Upper lobe of left lung (tissue), 4 donors: ENCODE measurements at regions not wholly inside any gene's neighbourhood (a gene's known extent, or its start where the extent isn't known, plus 50 kb on each side); places are given as distances from the start of the nearest gene placed in this dataset.

Source experiments
- POLR2A ChIP-seq, 4 donors: fragments of 450-650 bp; IDR thresholded peaks; one replicate each; pipeline ENCODE4 v1.5.1; 2016 to 2017; ENCODE audit warnings: antibody characterized with exemption in 4 of 4, mild to moderate bottlenecking in 2 of 4
- TF ChIP-seq, protein P1 (sequence below), 6 experiments: fragments of 450-650 bp in 4 of 6; fragments of 200-600 bp in 2 of 6; sonication (generic) in 2 of 6; IDR thresholded peaks; one replicate each; pipeline ENCODE4 v1.5.1; 2016 to 2019; ENCODE audit warnings: antibody characterized with exemption in 6 of 6

DNA sequence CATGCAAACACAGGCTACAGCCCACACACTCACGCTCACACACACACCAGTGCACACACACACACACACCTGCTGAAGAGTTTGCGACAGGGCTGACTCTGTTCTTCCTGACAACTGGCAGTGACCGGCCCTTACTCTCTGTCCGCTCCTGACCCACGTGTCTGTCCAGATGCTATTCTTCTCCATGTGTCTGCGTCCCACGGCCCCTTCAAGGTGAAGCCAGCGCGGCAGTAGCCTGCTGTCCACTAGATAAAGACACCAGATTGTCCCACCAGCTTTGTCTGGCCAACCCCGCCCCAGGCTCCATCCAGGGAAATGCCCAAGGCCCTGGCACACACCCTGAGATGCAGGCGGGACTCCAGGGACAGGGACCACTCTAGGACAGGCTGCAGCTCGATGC lies 713.9 kb downstream of the BRD1 start:
- TF ChIP-seq POLR2A (IDR thresholded peaks at IDR 0.05), result no peak
- TF ChIP-seq, protein P1, sequence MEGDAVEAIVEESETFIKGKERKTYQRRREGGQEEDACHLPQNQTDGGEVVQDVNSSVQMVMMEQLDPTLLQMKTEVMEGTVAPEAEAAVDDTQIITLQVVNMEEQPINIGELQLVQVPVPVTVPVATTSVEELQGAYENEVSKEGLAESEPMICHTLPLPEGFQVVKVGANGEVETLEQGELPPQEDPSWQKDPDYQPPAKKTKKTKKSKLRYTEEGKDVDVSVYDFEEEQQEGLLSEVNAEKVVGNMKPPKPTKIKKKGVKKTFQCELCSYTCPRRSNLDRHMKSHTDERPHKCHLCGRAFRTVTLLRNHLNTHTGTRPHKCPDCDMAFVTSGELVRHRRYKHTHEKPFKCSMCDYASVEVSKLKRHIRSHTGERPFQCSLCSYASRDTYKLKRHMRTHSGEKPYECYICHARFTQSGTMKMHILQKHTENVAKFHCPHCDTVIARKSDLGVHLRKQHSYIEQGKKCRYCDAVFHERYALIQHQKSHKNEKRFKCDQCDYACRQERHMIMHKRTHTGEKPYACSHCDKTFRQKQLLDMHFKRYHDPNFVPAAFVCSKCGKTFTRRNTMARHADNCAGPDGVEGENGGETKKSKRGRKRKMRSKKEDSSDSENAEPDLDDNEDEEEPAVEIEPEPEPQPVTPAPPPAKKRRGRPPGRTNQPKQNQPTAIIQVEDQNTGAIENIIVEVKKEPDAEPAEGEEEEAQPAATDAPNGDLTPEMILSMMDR (IDR thresholded peaks at IDR 0.05), result no peak
